MM.1S (cell line): ENCODE measurements at regions not wholly inside any gene's neighbourhood (a gene's known extent, or its start where the extent isn't known, plus 50 kb on each side); places are given as distances from the start of the nearest gene placed in this dataset.

Source experiments
- CTCF ChIP-seq: fragments of 300-600 bp; sonication (generic); IDR thresholded peaks from 2 replicates; pipeline ENCODE4 v1.5.1; 2016; ENCODE audit warnings: antibody characterized with exemption, low read length, mixed read lengths
- EZH2 ChIP-seq: fragments of 300-600 bp; sonication (generic); optimal IDR thresholded peaks from 2 replicates; pipeline ENCODE3; 2017; ENCODE audit warnings: low read depth, mild to moderate bottlenecking, antibody characterized with exemption, low read length, mixed read lengths
- EZH2phosphoT487 ChIP-seq: fragments of 300-600 bp; sonication (generic); IDR thresholded peaks from 2 replicates; pipeline ENCODE4 v1.6.1; 2018; ENCODE audit warnings: antibody characterized with exemption, low read length

- TF ChIP-seq CTCF (no peak), EZH2 (no peak), EZH2phosphoT487 (no peak)
Observed at GRCh38 chr1:193736507-193736906, 550.1 kb upstream of the B3GALT2 start.
